OCI-LY1 (cell line): ENCODE measurements at regions not wholly inside any gene's neighbourhood (a gene's known extent, or its start where the extent isn't known, plus 50 kb on each side); places are given as distances from the start of the nearest gene placed in this dataset.

ENCODE experiments used
- H2AFZ ChIP-seq: fragments of 200-600 bp; sonication (generic), shearing (Covaris generic); 2 replicates; pipeline ENCODE4 v1.6.0; 2014; ENCODE audit warnings: antibody characterized with exemption, mild to moderate bottlenecking, low read length
- H3F3A ChIP-seq: fragments of 200-600 bp; sonication (generic), shearing (Covaris generic); 2 replicates; pipeline ENCODE4 v1.6.0; 2014; ENCODE audit warnings: mild to moderate bottlenecking, antibody characterized with exemption, low read length, moderate library complexity; ENCODE audit not compliant: insufficient read depth
- H3K27ac ChIP-seq: fragments of 200-600 bp; sonication (generic); 2 replicates; pipeline ENCODE4 v1.5.1; 2014; ENCODE audit warnings: low read length, mixed run types, mild to moderate bottlenecking, low read depth; ENCODE audit not compliant: poor library complexity, severe bottlenecking
- H3K27me3 ChIP-seq: fragments of 200-600 bp; sonication (generic); 2 replicates; pipeline ENCODE4 v1.6.0; 2014; ENCODE audit warnings: antibody characterized with exemption, mild to moderate bottlenecking, low read length, moderate library complexity; ENCODE audit not compliant: insufficient read depth
- H3K36me3 ChIP-seq: fragments of 200-600 bp; sonication (generic); 2 replicates; pipeline ENCODE4 v1.6.1; 2014; ENCODE audit warnings: mild to moderate bottlenecking, antibody characterized with exemption, low read length, moderate library complexity, mixed read lengths; ENCODE audit not compliant: insufficient read depth
- H3K4me1 ChIP-seq: fragments of 200-600 bp; sonication (generic); 2 replicates; pipeline ENCODE4 v1.5.1; 2014; ENCODE audit warnings: mild to moderate bottlenecking, low read length, moderate library complexity; ENCODE audit not compliant: insufficient read depth, severe bottlenecking
- H3K4me2 ChIP-seq: fragments of 200-600 bp; sonication (generic), shearing (Covaris generic); 2 replicates; pipeline ENCODE4 v1.6.1; 2014; ENCODE audit warnings: low read length
- H3K4me3 ChIP-seq: fragments of 200-600 bp; sonication (generic); 2 replicates; pipeline ENCODE4 v1.5.1; 2014; ENCODE audit warnings: low read length, low read depth, mild to moderate bottlenecking, mixed read lengths; ENCODE audit not compliant: poor library complexity, severe bottlenecking
- H3K79me2 ChIP-seq: fragments of 200-600 bp; shearing (Covaris generic); 2 replicates; pipeline ENCODE4 v1.6.1; 2016; ENCODE audit warnings: mixed run types, low read length, mixed read lengths; ENCODE audit not compliant: insufficient read depth
- H3K9ac ChIP-seq: fragments of 200-600 bp; sonication (generic), shearing (Covaris generic); 2 replicates; pipeline ENCODE4 v1.6.1; 2014; ENCODE audit warnings: mild to moderate bottlenecking, low read length, mixed read lengths
- H3K9me2 ChIP-seq: fragments of 200-600 bp; sonication (generic), shearing (Covaris generic); 2 replicates; pipeline ENCODE4 v1.6.1; 2014; ENCODE audit warnings: low read depth, mild to moderate bottlenecking, low read length, mixed read lengths
- H3K9me3 ChIP-seq: fragments of 200-600 bp; shearing (Covaris generic); 2 replicates; pipeline ENCODE4 v1.6.1; 2014; ENCODE audit warnings: low read length, mixed read lengths
- H4K20me1 ChIP-seq: fragments of 200-600 bp; sonication (generic), shearing (Covaris generic); 2 replicates; pipeline ENCODE4 v1.6.0; 2016; ENCODE audit warnings: mild to moderate bottlenecking, low read length; ENCODE audit not compliant: insufficient read depth
- EZH2 ChIP-seq: fragments of 200-600 bp; sonication (generic), shearing (Covaris generic); IDR thresholded peaks from 2 replicates; pipeline ENCODE4 v1.8.0; 2017; ENCODE audit warnings: borderline replicate concordance, mixed run types, mild to moderate bottlenecking, antibody characterized with exemption, low read length, moderate library complexity, mixed read lengths
- TF ChIP-seq, protein P1 (sequence below): fragments of 200-600 bp; sonication (generic), shearing (Covaris generic); IDR thresholded peaks from 2 replicates; pipeline ENCODE4 v1.5.1; 2017; ENCODE audit warnings: mild to moderate bottlenecking, antibody characterized with exemption, low read length, moderate library complexity, mixed read lengths

DNA sequence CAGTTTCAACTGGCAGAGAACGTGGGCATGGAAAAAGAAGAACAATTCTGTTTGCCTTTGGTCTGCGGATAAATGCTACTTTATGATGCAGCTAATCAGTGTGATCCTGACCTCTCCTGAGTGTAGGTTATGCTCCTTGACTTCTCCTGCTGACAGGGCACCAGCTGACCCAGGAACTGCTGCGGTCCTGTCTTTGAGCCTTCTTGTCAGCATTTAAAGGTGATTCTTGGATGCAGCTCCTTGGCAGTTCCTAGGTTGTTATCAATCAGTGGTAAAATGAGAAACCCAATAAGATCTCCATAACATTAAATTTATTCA lies 150.3 kb upstream of the FGF10 start:
- Histone ChIP-seq H4K20me1 (no peaks in the 10 kb centered on the region), H3K79me2 (no peaks in the 10 kb centered on the region), H3K4me3 (no peak overlapping the region), H3K36me3 (no peaks in the 10 kb centered on the region), H3F3A (no peaks in the 10 kb centered on the region), H3K27me3 (no peaks in the 10 kb centered on the region), H3K9ac (no peak overlapping the region), H3K4me1 (no peaks in the 10 kb centered on the region), H2AFZ (no peak overlapping the region), H3K9me2 (no peaks in the 10 kb centered on the region), H3K9me3 (no peaks in the 10 kb centered on the region), H3K4me2 (no peak overlapping the region), H3K27ac (no peak overlapping the region)
- TF ChIP-seq EZH2 = no peak
- TF ChIP-seq, protein P1, sequence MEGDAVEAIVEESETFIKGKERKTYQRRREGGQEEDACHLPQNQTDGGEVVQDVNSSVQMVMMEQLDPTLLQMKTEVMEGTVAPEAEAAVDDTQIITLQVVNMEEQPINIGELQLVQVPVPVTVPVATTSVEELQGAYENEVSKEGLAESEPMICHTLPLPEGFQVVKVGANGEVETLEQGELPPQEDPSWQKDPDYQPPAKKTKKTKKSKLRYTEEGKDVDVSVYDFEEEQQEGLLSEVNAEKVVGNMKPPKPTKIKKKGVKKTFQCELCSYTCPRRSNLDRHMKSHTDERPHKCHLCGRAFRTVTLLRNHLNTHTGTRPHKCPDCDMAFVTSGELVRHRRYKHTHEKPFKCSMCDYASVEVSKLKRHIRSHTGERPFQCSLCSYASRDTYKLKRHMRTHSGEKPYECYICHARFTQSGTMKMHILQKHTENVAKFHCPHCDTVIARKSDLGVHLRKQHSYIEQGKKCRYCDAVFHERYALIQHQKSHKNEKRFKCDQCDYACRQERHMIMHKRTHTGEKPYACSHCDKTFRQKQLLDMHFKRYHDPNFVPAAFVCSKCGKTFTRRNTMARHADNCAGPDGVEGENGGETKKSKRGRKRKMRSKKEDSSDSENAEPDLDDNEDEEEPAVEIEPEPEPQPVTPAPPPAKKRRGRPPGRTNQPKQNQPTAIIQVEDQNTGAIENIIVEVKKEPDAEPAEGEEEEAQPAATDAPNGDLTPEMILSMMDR = no peak

DNA sequence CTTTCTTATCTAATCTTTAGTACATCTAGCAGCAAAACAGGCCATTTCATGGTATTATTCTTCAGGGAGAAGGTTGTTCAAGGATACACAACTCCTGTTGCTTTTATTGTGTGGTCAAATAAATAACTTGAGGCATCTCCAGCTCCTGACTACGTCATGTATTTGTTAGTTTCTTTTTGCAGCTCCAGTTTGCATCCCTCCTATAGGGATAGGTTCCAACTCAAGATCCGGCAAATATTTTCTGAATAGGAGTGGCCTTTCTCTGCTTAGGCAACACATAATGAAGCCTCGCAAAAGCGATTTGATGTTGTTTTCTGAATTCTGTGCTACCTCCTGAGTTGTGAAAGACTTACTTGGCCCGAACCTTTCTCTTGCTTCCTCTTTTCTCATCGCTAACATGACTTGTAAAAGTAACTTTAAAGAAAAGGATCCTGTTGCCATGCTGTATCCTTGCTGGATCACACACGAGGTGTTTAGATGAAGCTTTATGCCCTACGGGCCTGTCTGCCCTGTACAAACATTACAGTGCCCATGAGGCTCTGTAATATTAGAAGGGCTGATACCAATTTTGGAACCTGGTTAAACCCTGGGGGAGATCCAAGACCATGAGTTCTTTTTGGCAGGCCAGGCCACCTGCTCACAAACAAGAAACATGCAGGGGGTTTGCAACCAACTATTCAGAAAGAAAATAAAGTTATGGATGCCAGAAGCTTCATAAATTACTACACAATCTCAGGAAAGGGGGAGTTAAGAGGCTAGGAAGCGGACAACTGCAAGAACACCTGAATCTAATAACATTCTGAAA lies 149.8 kb upstream of the FGF10 start:
- Histone ChIP-seq H2AFZ (no peak overlapping the region), H3K27me3 (no peaks in the 10 kb centered on the region), H3K9me2 (no peaks in the 10 kb centered on the region), H3K4me3 (no peak overlapping the region), H4K20me1 (no peaks in the 10 kb centered on the region), H3K79me2 (no peaks in the 10 kb centered on the region), H3K4me2 (no peak overlapping the region), H3K9me3 (no peaks in the 10 kb centered on the region), H3K4me1 (no peaks in the 10 kb centered on the region), H3K27ac (no peak overlapping the region), H3K36me3 (no peaks in the 10 kb centered on the region), H3F3A (no peaks in the 10 kb centered on the region), H3K9ac (no peak overlapping the region)
- no peak for TF ChIP-seq EZH2
- TF ChIP-seq, protein P1 = no peak

DNA sequence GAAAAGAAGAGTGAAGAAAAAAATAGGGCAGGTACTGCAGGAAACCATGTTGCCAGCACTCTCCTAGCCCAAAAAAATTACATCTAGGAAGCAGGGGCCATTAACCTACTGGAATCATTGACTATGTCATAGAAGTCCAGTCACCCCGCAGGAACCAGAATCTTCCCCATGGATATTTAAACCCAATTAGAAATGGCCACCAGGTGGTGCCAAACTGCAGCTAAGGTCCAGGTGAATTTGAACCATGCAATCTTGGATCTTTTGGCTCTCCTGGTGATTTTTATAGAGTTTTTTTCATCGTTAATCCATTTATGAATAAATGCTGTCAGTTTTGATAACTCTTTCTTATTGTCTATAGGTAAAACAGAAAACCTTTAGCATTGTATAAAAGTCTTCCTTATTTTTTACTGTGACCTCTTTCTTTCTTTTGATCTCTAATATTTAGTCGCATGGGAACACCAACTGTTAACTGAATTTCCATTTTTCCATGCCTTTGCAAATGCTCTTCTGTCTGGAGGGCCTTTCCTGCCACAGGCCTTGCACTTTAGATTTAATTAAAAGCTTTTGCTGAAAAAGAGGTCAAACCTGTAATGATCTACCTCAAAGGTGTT lies 147.5 kb upstream of the FGF10 start:
- Histone ChIP-seq H3K27me3 (no peaks in the 10 kb centered on the region), H3K4me1 (no peaks in the 10 kb centered on the region), H3K36me3 (no peaks in the 10 kb centered on the region), H3K9me3 (no peaks in the 10 kb centered on the region), H3K79me2 (no peaks in the 10 kb centered on the region), H2AFZ (no peak overlapping the region), H3F3A (no peaks in the 10 kb centered on the region), H4K20me1 (no peaks in the 10 kb centered on the region), H3K4me2 (no peak overlapping the region), H3K9ac (no peak overlapping the region), H3K27ac (no peak overlapping the region), H3K4me3 (no peak overlapping the region), H3K9me2 (no peaks in the 10 kb centered on the region)
- TF ChIP-seq EZH2 = no peak
- TF ChIP-seq, protein P1 = peak; percentile 67
